ENCODE measurements at regions not wholly inside any gene's neighbourhood (a gene's known extent, or its start where the extent isn't known, plus 50 kb on each side); places are given as distances from the start of the nearest gene placed in this dataset.

DNA sequence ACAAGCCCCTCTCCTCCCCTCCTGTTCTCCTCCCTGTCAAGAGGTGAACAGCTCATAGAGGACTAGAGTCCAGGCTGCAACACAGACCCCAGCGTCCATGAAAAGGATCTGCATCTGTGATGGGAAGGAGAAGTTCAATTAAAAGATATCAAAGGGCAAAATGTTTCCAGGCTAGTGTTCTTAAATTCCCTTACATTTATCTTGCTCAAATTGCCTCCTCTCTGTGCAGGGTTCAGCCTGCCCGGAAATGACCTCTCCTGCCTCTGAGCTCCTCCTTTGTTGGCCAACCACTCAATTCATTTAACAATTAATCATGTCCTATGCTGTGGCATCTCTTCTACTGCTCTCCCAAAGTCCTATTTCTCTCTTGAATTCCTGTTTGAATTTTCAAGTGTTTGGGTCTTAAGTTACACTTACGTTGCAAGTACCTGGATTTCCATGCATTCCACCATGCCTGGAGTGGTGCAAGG, 105.3 kb downstream of the TSN start:
- DNase-seq, result no peak

- no peak for DNase-seq
Measured at GRCh38 chr2:121862286-121862685, 106.8 kb downstream of the TSN start.

DNA sequence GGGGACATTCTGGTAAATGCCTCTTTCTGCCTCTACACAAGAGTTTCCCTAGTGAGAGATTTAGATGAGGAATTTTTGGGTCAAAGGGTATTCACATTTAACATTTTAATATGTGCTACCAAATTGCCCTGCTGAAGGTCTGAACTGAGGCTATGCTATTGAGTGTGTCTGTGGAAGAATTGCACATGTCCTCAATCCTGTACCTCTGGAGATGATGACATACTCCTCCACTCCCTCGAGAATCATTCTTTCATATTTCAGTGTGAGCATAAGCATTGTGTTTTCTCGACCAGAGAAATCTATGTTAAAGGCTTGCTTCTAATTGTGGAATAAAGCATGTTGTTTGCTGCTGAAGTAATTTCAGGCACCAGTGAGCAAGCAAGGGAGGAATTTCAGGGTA, 110.5 kb downstream of the TSN start:
- DNase-seq, result no peak

DNA sequence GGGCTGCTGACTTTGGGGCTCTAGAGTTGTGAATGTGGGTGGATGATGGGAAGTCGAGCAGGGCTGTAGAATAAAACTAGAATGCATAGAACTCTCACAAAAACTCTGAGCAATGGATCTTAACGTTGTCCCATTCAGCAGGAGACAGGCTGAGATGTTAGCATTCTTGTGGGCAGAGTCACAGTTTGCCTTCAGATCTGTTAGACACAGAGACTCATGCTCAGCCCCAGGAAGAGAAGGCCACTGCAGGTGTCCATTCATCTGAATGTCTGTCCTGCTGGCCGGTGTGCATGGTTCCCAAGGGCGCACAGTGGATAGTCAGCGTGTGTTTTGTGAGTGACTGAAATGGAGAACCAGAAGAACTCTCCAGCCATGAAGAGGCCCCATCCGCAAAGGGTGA, 111.3 kb downstream of the TSN start:
- DNase-seq, result no peak

GRCh38 chr2:121868652-121869051, 113.2 kb downstream of the TSN start:
- no peak for DNase-seq

GRCh38 chr2:121869363-121869762, 113.9 kb downstream of the TSN start:
- DNase-seq, result no peak

GRCh38 chr2:121869873-121870272, 114.4 kb downstream of the TSN start:
- DNase-seq, result no peak

DNA sequence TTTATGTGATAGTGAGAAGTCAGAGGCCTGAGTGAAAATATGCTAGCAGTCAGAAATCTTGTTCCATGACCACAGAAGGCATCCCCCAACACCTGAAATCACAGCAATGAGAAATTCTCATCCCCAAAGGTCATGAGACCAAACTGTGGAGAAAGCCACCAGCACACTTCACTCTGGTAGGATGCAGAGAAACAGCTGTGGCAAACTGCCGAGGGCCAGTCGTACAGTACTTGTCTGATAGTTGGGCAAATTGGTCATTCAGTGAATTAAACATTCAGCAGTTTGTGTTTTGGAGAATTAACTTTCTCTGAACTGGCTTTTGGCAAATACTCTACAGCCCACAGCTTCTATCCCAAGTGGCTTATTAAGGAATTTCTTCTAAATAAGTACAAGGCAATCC, 117.2 kb downstream of the TSN start:
- DNase-seq, result no peak

- no peak for DNase-seq
Measured at GRCh38 chr2:121873864-121874263, 118.4 kb downstream of the TSN start.

GRCh38 chr2:121875585-121876185, 120.2 kb downstream of the TSN start:
- DNase-seq, result no peak

- DNase-seq, result no peak
Measured at GRCh38 chr2:121877366-121877765, 121.9 kb downstream of the TSN start.

DNA sequence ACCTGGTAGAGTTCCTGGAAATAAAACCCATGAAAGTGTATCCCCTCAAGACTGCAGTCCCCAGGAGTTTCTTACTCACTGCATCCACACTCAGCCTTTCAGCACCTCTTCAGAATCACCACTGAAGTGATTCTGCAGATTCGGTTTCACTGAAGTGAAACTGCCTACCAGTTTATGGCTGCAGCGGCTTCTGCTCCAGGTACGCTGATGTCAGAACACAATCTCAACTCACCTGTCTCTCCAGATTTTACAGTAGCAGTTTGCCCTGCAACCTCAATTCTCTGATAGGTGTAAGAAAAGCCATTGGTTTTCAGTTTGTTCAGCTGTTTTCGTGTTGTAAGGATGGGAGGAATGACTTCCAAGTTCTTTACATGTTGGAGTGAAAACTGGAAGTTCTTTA, 124.8 kb downstream of the TSN start:
- no peak for DNase-seq

DNA sequence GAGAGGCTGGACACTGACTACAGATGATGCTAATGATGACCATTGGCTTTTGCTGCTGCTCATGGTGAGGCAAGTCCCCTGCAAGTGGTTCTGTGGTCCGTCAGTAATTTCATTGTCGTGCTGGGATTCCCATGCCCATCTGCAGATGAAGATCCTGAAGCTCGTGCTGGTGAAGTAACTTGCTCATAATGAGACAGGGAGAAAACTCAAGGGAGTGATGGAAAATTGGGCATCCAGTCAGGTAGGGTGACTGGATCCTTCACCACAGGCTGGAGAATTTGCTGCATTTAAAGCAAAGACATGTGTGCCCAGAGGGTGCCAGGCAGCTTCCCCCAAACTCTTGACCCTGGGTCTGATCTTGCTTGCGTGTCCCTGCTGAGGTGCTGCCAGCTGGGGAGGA, 125.6 kb downstream of the TSN start:
- no peak for DNase-seq

GRCh38 chr2:121881950-121882349, 126.5 kb downstream of the TSN start:
- DNase-seq, result no peak

DNA sequence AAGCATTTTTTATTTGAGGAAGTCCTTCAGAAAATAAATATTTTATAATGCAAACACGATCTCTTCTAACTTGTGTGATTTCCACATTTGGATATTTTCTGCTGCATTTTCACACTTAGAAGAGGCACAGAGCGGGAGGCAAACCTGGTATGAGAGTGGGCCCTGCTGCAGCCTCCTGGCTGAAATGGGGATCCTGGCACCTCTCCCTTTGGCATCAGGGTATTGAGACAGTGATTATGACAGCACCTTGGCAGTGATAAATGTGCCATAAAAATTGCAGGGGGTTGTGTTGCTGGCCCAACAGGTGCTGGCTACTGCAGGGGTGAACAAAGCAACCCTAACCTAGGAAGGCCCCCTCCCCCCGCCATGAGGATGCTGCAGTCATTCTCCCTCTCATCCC, 128.6 kb downstream of the TSN start:
- DNase-seq, result no peak

GRCh38 chr2:121884511-121884921, 129.1 kb downstream of the TSN start:
- DNase-seq, result no peak

- DNase-seq, result no peak
Measured at GRCh38 chr2:121886059-121886458, 130.6 kb downstream of the TSN start.

GRCh38 chr2:121887513-121888188, 132.2 kb downstream of the TSN start:
- DNase-seq, result no peak

- peak in 1 of 4 experiments; percentile 17 for DNase-seq
Measured at GRCh38 chr2:121888189-121888557, 132.7 kb downstream of the TSN start.

- no peak for DNase-seq
Measured at GRCh38 chr2:121890041-121890440, 134.6 kb downstream of the TSN start.

GRCh38 chr2:121895723-121896571, 140.5 kb downstream of the TSN start:
- no peak for DNase-seq

GRCh38 chr2:121897335-121897970, 142.0 kb downstream of the TSN start:
- peak in 3 of 4 experiments; percentile 29 to 52 (median 44) for DNase-seq

- no peak for DNase-seq
Measured at GRCh38 chr2:121898483-121898882, 143.0 kb downstream of the TSN start.

Measured in suppressor macrophage (primary cell).